GM12878 (cell line): ENCODE measurements at regions not wholly inside any gene's neighbourhood (a gene's known extent, or its start where the extent isn't known, plus 50 kb on each side); places are given as distances from the start of the nearest gene placed in this dataset.

ENCODE experiments used
- ATAC-seq: fragments of 200-7000 bp; cut with Tn5 transposase; 3 replicates; pipeline ENCODE4 v1.9.1; 2020; ENCODE audit warnings: mild to moderate bottlenecking, moderate library complexity
- BruUV-seq: library from RNA; stranded (reverse); fragments of 400-500 nt; replicated peaks from 2 replicates; lab custom pipeline; 2021; lab: Mats Ljungman, UMichigan
- CTCF ChIA-PET: fragments of 300-600 bp; sonication (Branson Sonifier 250); formaldehyde crosslinking; extraction: SDS; loops from one replicate; lab custom pipeline; 2021; ENCODE audit warnings: inconsistent platforms; lab: Yijun Ruan, JAX
- POLR2A ChIA-PET: fragments of 350-600 bp; formaldehyde crosslinking; extraction: SDS; loops from one replicate; lab custom pipeline; 2021; ENCODE audit warnings: inconsistent platforms; lab: Charles Lee
- RAD21 ChIA-PET: fragments of 300-600 bp; sonication (Branson Sonifier 250); formaldehyde crosslinking; loops from one replicate; lab custom pipeline; 2023; ENCODE audit warnings: antibody characterized with exemption; ENCODE audit not compliant: unreplicated experiment; lab: Charles Lee
- SMC1A ChIA-PET: fragments of 300-600 bp; sonication (Branson Sonifier 250); formaldehyde crosslinking; loops from one replicate; lab custom pipeline; 2023; ENCODE audit not compliant: unreplicated experiment, uncharacterized antibody; lab: Charles Lee
- DNase-seq: peaks from one replicate; pipeline ENCODE4 v3.0.0-alpha.2; 2011; ENCODE audit warnings: low read depth, low spot score
- FAIRE-seq: peaks from 3 replicates; lab custom pipeline; 2011; peaks lifted over from hg19 to GRCh38; lab: Jason Lieb, UNC
- H2AFZ ChIP-seq: 2 replicates; pipeline ENCODE4 v1.6.0; 2011; ENCODE audit warnings: low read depth, low read length, control low read depth; ENCODE audit not compliant: control insufficient read depth
- H3K27ac ChIP-seq: 2 replicates; pipeline ENCODE4 v1.5.1; 2011; ENCODE audit warnings: control low read depth; ENCODE audit not compliant: control insufficient read depth, insufficient read depth
- H3K27me3 ChIP-seq, 2 experiments: replicated peaks in 1 of 2; 2 replicates each; pipeline versions ENCODE4 v1.6.0 to v1.6.1; 2011; ENCODE audit warnings: low read length in 1 of 2; ENCODE audit not compliant: control insufficient read depth in 2 of 2, insufficient read depth in 2 of 2
- H3K36me3 ChIP-seq, 2 experiments: 2 replicates each; pipeline ENCODE4 v1.5.1; 2011; ENCODE audit warnings: low read length in 1 of 2; ENCODE audit not compliant: control insufficient read depth in 2 of 2, insufficient read depth in 2 of 2
- H3K4me1 ChIP-seq: 2 replicates; pipeline ENCODE4 v1.6.1; 2011; ENCODE audit warnings: mild to moderate bottlenecking, low read length, moderate library complexity, mixed read lengths; ENCODE audit not compliant: control insufficient read depth, insufficient read depth
- H3K4me2 ChIP-seq: 2 replicates; pipeline ENCODE4 v1.6.0; 2011; ENCODE audit warnings: control low read depth; ENCODE audit not compliant: control insufficient read depth, insufficient read depth
- H3K4me3 ChIP-seq: fragments of 200-600 bp; sonication (generic); 2 replicates; pipeline ENCODE4 v1.5.1; 2016
- H3K79me2 ChIP-seq: 2 replicates; pipeline ENCODE4 v1.6.0; 2011; ENCODE audit warnings: low read length; ENCODE audit not compliant: control insufficient read depth, insufficient read depth
- H3K9ac ChIP-seq: 2 replicates; pipeline ENCODE4 v1.8.0; 2011; ENCODE audit warnings: low read length, control low read depth, mixed read lengths; ENCODE audit not compliant: control insufficient read depth, insufficient read depth
- H3K9me3 ChIP-seq: replicated peaks from 3 replicates; pipeline ENCODE4 v1.5.1; 2011; ENCODE audit warnings: mild to moderate bottlenecking, low read length; ENCODE audit not compliant: control insufficient read depth, insufficient read depth
- H4K20me1 ChIP-seq: 2 replicates; pipeline ENCODE4 v1.6.0; 2011; ENCODE audit not compliant: control insufficient read depth, insufficient read depth
- CBX5 ChIP-seq: sonication (generic); IDR thresholded peaks from 2 replicates; pipeline ENCODE4 v1.6.1; 2016; ENCODE audit warnings: low read depth, moderate library complexity, mild to moderate bottlenecking, inconsistent platforms
- E2F8 ChIP-seq: fragments of 450-650 bp; IDR thresholded peaks from 2 replicates; pipeline ENCODE4 v1.6.1; 2018; ENCODE audit warnings: mild to moderate bottlenecking, low read depth, moderate library complexity; ENCODE audit not compliant: partially characterized antibody
- EED ChIP-seq: sonication (generic); IDR thresholded peaks from 2 replicates; pipeline ENCODE4 v1.6.1; 2016; ENCODE audit warnings: antibody characterized with exemption, low read depth
- ETV6 ChIP-seq, 2 experiments: fragments of 450-650 bp in 1 of 2; IDR thresholded peaks in 1 of 2; conservative IDR thresholded peaks in 1 of 2; 2 replicates each; pipeline ENCODE4 v1.6.1; 2014; ENCODE audit warnings: antibody characterized with exemption in 1 of 2, borderline replicate concordance in 1 of 2, low read depth in 1 of 2, mild to moderate bottlenecking in 1 of 2, moderate library complexity in 1 of 2
- IRF3 ChIP-seq: fragments of 450-650 bp; IDR thresholded peaks from 2 replicates; pipeline ENCODE4 v1.6.1; 2014; ENCODE audit warnings: mild to moderate bottlenecking
- KAT2A ChIP-seq: conservative IDR thresholded peaks from 2 replicates; pipeline ENCODE4 v1.6.1; 2011; ENCODE audit warnings: low read depth, low read length; ENCODE audit not compliant: control insufficient read depth
- MYC ChIP-seq: IDR thresholded peaks from 2 replicates; pipeline ENCODE4 v1.6.1; 2011; ENCODE audit warnings: mild to moderate bottlenecking, low read length, moderate library complexity, inconsistent platforms; ENCODE audit not compliant: insufficient read depth, insufficient replicate concordance, insufficient read length, severe bottlenecking
- RCOR1 ChIP-seq: conservative IDR thresholded peaks from 2 replicates; pipeline ENCODE4 v1.6.1; 2012; ENCODE audit warnings: low read depth, low read length, improper control_type of control experiment
- RUNX3 ChIP-seq: IDR thresholded peaks from 2 replicates; pipeline ENCODE4 v1.6.1; 2012; ENCODE audit warnings: low read length, inconsistent platforms
- SMARCA5 ChIP-seq: fragments of 450-650 bp; IDR thresholded peaks from 2 replicates; pipeline ENCODE4 v1.6.1; 2017; ENCODE audit warnings: mild to moderate bottlenecking
- SPI1 ChIP-seq: IDR thresholded peaks from 2 replicates; pipeline ENCODE4 v1.6.1; 2011; ENCODE audit warnings: low read depth, mild to moderate bottlenecking, low read length, moderate library complexity, borderline replicate concordance; ENCODE audit not compliant: insufficient read depth
- SUPT20H ChIP-seq: IDR thresholded peaks from 2 replicates; pipeline ENCODE4 v1.6.1; 2011; ENCODE audit warnings: low read depth, mild to moderate bottlenecking, low read length, moderate library complexity, borderline replicate concordance; ENCODE audit not compliant: control insufficient read depth
- USF1 ChIP-seq: IDR thresholded peaks from 2 replicates; pipeline ENCODE4 v1.6.1; 2011; ENCODE audit warnings: borderline replicate concordance, low read depth, mild to moderate bottlenecking, moderate library complexity, mixed read lengths, low read length; ENCODE audit not compliant: insufficient read depth; ENCODE audit errors: extremely low read length
- YY1 ChIP-seq: IDR thresholded peaks from 2 replicates; pipeline ENCODE4 v1.6.1; 2011; ENCODE audit warnings: low read depth, mild to moderate bottlenecking, low read length
- WGBS: methylation state at CpG from one replicate; pipeline ENCODE4 v1.1.6; 2016; ENCODE audit warnings: low lambda C conversion rate; ENCODE audit not compliant: insufficient replicate concordance, insufficient coverage; ENCODE audit errors: missing lambda C conversion rate; 5-methylcytosine and 5-hydroxymethylcytosine counted together
- in situ Hi-C: fragments of 300-500 bp; cut with MboI; formaldehyde crosslinking; loops from 9 replicates; pipeline ENCODE4 v1.14.3; 2018; ENCODE audit warnings: mixed read lengths
- intact Hi-C: fragments of 100-400 bp; cut with micrococcal nuclease; formaldehyde crosslinking; loops from one replicate; pipeline ENCODE4 v1.14.2; 2022; ENCODE audit not compliant: unreplicated experiment
- TF ChIP-seq, protein P1 (sequence below): fragments of 450-650 bp; formaldehyde crosslinking; IDR thresholded peaks from 2 replicates; pipeline ENCODE4 v1.5.0; 2022; ENCODE audit warnings: mild to moderate bottlenecking, missing genetic modification characterization

- no peak overlapping the region for H3K9ac ChIP-seq
- H4K20me1 ChIP-seq, result no peaks in the 10 kb centered on the region
- ChIA-PET POLR2A (interaction anchor here (0.5 kb wide), 1 partner anchor 227 kb away, joined by 4 read pairs; no protein-coding TSS in a partner anchor), RAD21 (no interaction called here), CTCF (no interaction called here), SMC1A (no interaction called here)
- H3K27me3 ChIP-seq, result no peaks in the 10 kb centered on the region
- H3K27ac ChIP-seq, result no peak overlapping the region
- H3K9me3 ChIP-seq, result no peaks in the 10 kb centered on the region; the same call in 2 of the 3 replicates
- in situ Hi-C loops, result no loop called here
- no peak overlapping the region for H2AFZ ChIP-seq
- FAIRE-seq, result no peak
- no peaks in the 10 kb centered on the region for H3K4me1 ChIP-seq
- no peak overlapping the region for H3K4me3 ChIP-seq
- no peak overlapping the region for H3K4me2 ChIP-seq
- no peak for DNase-seq
- intact Hi-C loops, result no loop called here
- no peak for ATAC-seq
- H3K79me2 ChIP-seq, result no peaks in the 10 kb centered on the region
- H3K36me3 ChIP-seq, result no peaks in the 10 kb centered on the region
- no TSS peak for BruUV-seq
- 31% methylated on average over 4 of the region's 4 CpGs for WGBS
- TF ChIP-seq CBX5 (no peak), RCOR1 (no peak), ETV6 (conservative IDR thresholded peaks at IDR 0.05 in 1 of 2, IDR thresholded peaks at IDR 0.05 in 1 of 2; ENCODE audit: borderline replicate concordance in 1 of 2, low read depth in 1 of 2) (no peak), RUNX3 (no peak), MYC (no peak), YY1 (no peak), IRF3 (no peak), SMARCA5 (no peak), KAT2A (no peak), EED (no peak), SUPT20H (no peak), USF1 (no peak), E2F8 (no peak), SPI1 (no peak)
- TF ChIP-seq, protein P1, sequence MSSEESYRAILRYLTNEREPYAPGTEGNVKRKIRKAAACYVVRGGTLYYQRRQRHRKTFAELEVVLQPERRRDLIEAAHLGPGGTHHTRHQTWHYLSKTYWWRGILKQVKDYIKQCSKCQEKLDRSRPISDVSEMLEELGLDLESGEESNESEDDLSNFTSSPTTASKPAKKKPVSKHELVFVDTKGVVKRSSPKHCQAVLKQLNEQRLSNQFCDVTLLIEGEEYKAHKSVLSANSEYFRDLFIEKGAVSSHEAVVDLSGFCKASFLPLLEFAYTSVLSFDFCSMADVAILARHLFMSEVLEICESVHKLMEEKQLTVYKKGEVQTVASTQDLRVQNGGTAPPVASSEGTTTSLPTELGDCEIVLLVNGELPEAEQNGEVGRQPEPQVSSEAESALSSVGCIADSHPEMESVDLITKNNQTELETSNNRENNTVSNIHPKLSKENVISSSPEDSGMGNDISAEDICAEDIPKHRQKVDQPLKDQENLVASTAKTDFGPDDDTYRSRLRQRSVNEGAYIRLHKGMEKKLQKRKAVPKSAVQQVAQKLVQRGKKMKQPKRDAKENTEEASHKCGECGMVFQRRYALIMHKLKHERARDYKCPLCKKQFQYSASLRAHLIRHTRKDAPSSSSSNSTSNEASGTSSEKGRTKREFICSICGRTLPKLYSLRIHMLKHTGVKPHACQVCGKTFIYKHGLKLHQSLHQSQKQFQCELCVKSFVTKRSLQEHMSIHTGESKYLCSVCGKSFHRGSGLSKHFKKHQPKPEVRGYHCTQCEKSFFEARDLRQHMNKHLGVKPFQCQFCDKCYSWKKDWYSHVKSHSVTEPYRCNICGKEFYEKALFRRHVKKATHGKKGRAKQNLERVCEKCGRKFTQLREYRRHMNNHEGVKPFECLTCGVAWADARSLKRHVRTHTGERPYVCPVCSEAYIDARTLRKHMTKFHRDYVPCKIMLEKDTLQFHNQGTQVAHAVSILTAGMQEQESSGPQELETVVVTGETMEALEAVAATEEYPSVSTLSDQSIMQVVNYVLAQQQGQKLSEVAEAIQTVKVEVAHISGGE (CRISPR knock-in tag), result no peak
Measured at GRCh38 chr2:78029392-78029995, 507.3 kb upstream of the LRRTM4 start.
